Adrenal gland (tissue), 9 donors: ENCODE measurements at regions not wholly inside any gene's neighbourhood (a gene's known extent, or its start where the extent isn't known, plus 50 kb on each side); places are given as distances from the start of the nearest gene placed in this dataset.

Source experiments
- DNase-seq, 7 donors: peaks; one replicate each; pipeline ENCODE4 v3.0.0-alpha.2; 2019 to 2020
- H3K27ac ChIP-seq, 5 donors: fragments of 200-600 bp; sonication (generic) in 4 of 5; 1 replicate in 3 of 5; 2 replicates in 2 of 5; pipeline versions ENCODE4 v1.5.1 to v1.8.0; 2016 to 2020; ENCODE audit warnings: mild to moderate bottlenecking in 1 of 5
- H3K27me3 ChIP-seq: fragments of 200-600 bp; 2 replicates; pipeline ENCODE4 v1.8.0; 2021
- H3K36me3 ChIP-seq, 2 donors: fragments of 200-600 bp; replicated peaks in 1 of 2; 1 replicate in 1 of 2; 2 replicates in 1 of 2; pipeline versions ENCODE4 v1.5.1 to v1.8.0; 2018 to 2022
- H3K4me1 ChIP-seq, 2 donors: fragments of 200-600 bp; replicated peaks in 1 of 2; 1 replicate in 1 of 2; 2 replicates in 1 of 2; pipeline versions ENCODE4 v1.5.1 to v1.8.0; 2018 to 2021
- H3K4me3 ChIP-seq, 4 donors: fragments of 200-600 bp; sonication (generic) in 3 of 4; one replicate each; pipeline ENCODE4 v1.5.1; 2016 to 2018
- H3K9me3 ChIP-seq, 3 donors: fragments of 200-600 bp; sonication (generic) in 1 of 3; replicated peaks in 1 of 3; 1 replicate in 2 of 3; 2 replicates in 1 of 3; pipeline versions ENCODE4 v1.5.1 to v1.8.0; 2016 to 2021
- CTCF ChIP-seq, 6 experiments: fragments of 450-650 bp in 4 of 6; fragments of 200-600 bp in 2 of 6; sonication (generic) in 1 of 6; IDR thresholded peaks; 1 replicate in 5 of 6; 2 replicates in 1 of 6; pipeline versions ENCODE4 v1.5.1 to v1.8.0; 2016 to 2021; ENCODE audit warnings: antibody characterized with exemption in 6 of 6, mild to moderate bottlenecking in 2 of 6, moderate library complexity in 1 of 6
- POLR2A ChIP-seq, 2 donors: fragments of 450-650 bp; IDR thresholded peaks; one replicate each; pipeline ENCODE4 v1.6.1; 2017; ENCODE audit warnings: antibody characterized with exemption in 2 of 2, mild to moderate bottlenecking in 2 of 2, moderate library complexity in 1 of 2
- WGBS, 4 donors: extraction: QIAGEN DNeasy Blood & Tissue Kit in 2 of 4; methylation state at CpG; one replicate each; pipeline versions ENCODE4 v1.1.5 to v1.1.7; 2013 to 2017; 5-methylcytosine and 5-hydroxymethylcytosine counted together
- intact Hi-C, 2 donors: fragments of 100-400 bp; cut with DNase I; formaldehyde crosslinking; loops; one replicate each; pipeline versions ENCODE4 v1.14.1 to v1.15.0; 2022 to 2023
- donor health status: healthy with polysubstance abuse.
- donor health status: Bipolar disorder and iron deficiency.
- donor health status: DM: yes; HTN: yes; CAD: no.
- donor health status: DM: no; HTN: no; CAD: no.
- donor health status: DM: no; HTN: no; CAD: no.

GRCh38 chr1:186518822-186519381 lies 58.0 kb upstream of the PDC start:
- Histone ChIP-seq H3K36me3 (no peaks in the 10 kb centered on the region), H3K4me3 (no peak overlapping the region), H3K9me3 (no peaks in the 10 kb centered on the region), H3K4me1 (no peaks in the 10 kb centered on the region), H3K27me3 (no peaks in the 10 kb centered on the region), H3K27ac (no peak overlapping the region)
- DNase-seq = no peak
- intact Hi-C loops = no loop called here
- TF ChIP-seq POLR2A (IDR thresholded peaks at IDR 0.05) (no peak), CTCF (IDR thresholded peaks at IDR 0.05) (no peak)
- WGBS, 4 donors = 66 to 73% (median 69%) methylated on average over 4 of the region's 4 CpGs

- Histone ChIP-seq H3K4me1 (no peaks in the 10 kb centered on the region), H3K4me3 (no peak overlapping the region), H3K27ac (no peak overlapping the region), H3K9me3 (no peaks in the 10 kb centered on the region), H3K36me3 (no peaks in the 10 kb centered on the region), H3K27me3 (no peaks in the 10 kb centered on the region)
- intact Hi-C loops = no loop called here
- DNase-seq = no peak
- TF ChIP-seq CTCF (IDR thresholded peaks at IDR 0.05) (no peak), POLR2A (IDR thresholded peaks at IDR 0.05) (no peak)
Measured at GRCh38 chr1:186518395-186518794, 57.5 kb upstream of the PDC start.

DNA sequence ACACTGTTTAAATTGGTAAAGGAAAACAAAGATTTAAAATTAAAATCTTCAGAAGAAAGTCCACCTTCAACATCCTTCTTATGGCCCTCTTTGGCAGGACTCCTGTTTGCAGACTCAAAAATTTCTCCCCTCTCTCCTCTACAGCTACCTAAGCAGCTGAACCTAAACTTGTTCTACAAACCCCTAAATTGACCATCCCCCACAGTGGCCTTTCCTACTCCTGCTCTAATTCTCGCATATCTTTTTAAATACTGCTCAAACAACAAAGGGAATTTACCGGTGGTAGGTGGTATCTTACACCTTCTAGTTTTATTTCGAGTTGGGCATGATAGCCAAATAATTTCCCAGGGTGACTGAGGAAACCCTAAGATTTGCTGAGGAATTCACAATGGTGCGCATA lies 53.5 kb upstream of the PDC start:
- Histone ChIP-seq H3K4me1 (no peaks in the 10 kb centered on the region), H3K4me3 (no peak overlapping the region), H3K27ac (no peak overlapping the region), H3K27me3 (no peaks in the 10 kb centered on the region), H3K9me3 (no peaks in the 10 kb centered on the region), H3K36me3 (no peaks in the 10 kb centered on the region)
- TF ChIP-seq POLR2A (IDR thresholded peaks at IDR 0.05) = no peak
- no peak for TF ChIP-seq CTCF (IDR thresholded peaks at IDR 0.05)
- DNase-seq = no peak
- 72 to 78% (median 75%) methylated on average over 4 of the region's 4 CpGs for WGBS, 4 donors
- intact Hi-C loops = no loop called here

GRCh38 chr1:186513526-186513925 lies 52.6 kb upstream of the PDC start:
- Histone ChIP-seq H3K27me3 (no peaks in the 10 kb centered on the region), H3K4me3 (no peak overlapping the region), H3K27ac (no peak overlapping the region), H3K4me1 (no peaks in the 10 kb centered on the region), H3K36me3 (no peaks in the 10 kb centered on the region), H3K9me3 (no peaks in the 10 kb centered on the region)
- TF ChIP-seq POLR2A (IDR thresholded peaks at IDR 0.05) = no peak
- TF ChIP-seq CTCF (IDR thresholded peaks at IDR 0.05) = no peak
- WGBS, 4 donors = 50 to 83% (median 79%) methylated on average over 1 to 3 of the region's 3 CpGs
- DNase-seq = no peak
- intact Hi-C loops = no loop called here
